RCC 7860 (cell line): ENCODE measurements at regions not wholly inside any gene's neighbourhood (a gene's known extent, or its start where the extent isn't known, plus 50 kb on each side); places are given as distances from the start of the nearest gene placed in this dataset.

Source experiments
- DNase-seq: peaks from one replicate; pipeline ENCODE4 v3.0.0-alpha.2; 2015; ENCODE audit warnings: low spot score
- FAIRE-seq: peaks from 2 replicates; lab custom pipeline; 2012; peaks lifted over from hg19 to GRCh38; lab: Jason Lieb, UNC

DNA sequence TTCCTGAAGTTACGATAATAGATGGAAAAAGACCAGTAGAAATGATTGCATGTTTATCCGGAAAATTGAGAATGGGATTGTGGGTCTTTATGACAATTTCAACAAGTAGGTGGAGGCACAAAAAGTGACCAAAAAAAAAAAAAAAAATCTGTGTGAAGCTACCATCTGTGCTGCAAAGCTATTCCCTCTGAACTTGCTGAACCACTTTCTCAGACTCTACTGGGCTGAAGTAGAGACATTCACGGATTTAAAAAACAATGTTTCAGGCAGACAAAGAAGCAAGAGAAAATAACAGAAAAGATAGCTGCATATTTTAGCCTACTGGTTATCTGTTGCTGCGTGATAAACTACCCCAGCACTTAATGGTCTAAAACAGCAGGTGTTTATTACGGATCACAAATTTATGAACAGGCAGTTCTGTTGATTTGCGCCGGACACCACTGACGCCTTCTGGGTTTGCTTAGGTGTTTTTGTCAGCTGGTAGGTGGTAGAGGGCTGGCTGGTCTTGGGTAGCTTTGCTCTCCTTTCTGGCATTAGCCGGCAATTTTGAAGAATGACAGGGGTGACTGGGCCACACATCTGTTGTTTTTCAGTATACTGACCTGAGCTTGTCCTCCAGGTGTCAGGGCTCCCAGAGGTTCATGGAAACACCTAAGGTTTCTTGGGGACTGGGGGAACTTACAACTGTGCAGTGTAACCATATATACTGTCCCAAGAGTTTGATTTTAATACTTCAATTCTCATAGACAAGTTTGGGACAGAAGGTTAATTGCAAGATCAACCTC lies 665.1 kb downstream of the CCSER2 start:
- FAIRE-seq, result no peak

DNA sequence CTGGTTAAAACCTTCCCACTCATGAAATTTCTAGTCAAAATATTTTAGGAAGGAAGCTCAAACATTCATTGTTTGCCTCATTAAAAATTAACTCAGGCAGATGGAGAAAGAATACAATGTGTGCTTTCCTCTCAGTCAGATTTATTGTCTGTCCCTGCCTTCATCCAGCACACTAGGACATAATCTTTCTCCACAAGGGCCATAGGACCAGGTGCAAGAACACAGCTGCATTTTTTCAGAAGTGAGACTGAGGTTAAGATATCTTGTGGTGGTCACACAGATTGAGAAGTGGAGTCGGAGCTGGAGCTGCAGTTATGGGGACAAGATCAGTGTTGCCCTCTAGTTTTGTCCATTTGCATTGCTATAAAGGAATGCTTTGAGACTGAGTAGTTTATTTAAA lies 666.3 kb downstream of the CCSER2 start:
- FAIRE-seq (no peak), DNase-seq (no peak)

More for the DNA sequence above, 665.1 kb downstream of the CCSER2 start:
- no peak for DNase-seq

DNA sequence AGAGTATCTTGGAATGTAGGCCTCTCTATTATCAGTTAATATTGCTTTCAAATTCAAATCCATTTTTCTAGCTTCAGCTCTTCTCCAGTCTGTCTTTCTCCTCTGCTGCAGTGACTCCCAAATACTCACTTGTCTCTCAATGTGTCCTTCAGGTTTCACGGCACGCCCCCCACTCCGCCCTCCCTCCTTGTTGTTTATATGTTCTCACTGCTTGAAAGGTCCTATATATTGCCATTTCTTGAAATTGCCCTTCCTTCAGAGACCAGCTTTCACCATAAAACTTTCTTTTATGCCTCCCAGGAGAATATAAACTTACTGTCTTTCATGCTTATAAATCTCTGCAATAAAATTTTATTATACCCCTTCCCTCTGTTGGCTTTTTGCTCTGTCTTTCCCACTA lies 668.2 kb downstream of the CCSER2 start:
- DNase-seq (no peak), FAIRE-seq (no peak)

DNA sequence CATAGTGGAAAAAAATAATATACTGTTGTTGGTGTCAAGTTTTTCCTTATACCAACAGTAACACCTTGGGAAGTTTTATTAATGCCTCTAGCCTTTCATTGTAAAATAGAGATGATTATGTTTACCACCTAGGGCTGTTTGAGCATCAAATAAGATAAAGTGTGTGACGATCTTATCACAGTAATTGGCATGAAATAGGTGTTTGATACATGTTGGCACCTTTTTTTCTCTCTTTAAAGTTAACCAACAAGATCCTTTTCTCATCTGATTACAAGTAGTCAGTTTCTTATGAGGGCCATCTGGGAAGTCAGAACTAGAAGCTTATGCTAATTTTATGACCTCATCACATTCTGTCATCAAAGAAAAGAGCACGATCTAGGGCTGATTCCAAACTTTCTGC lies 669.5 kb downstream of the CCSER2 start:
- no peak for FAIRE-seq

DNA sequence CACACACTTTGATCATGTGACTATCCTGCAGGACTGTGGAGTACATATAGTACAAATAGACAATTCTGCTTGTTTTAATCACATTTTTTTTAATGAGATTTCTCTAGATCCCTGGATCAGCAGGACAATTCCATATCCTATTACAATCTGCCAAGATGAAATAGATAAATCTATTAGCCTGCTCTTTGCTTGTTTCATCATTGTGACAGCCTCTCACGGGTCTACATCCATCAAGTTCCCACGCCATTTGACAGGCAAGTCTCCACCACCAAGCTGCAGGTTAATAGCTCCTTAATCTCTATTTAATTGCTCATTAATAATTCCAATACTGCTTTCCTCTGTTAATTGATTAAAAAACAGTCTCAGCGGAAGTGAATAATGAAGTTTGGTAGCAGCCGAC lies 671.5 kb downstream of the CCSER2 start:
- DNase-seq, result no peak
- FAIRE-seq, result no peak

More for the DNA sequence above, 669.5 kb downstream of the CCSER2 start:
- no peak for DNase-seq

DNA sequence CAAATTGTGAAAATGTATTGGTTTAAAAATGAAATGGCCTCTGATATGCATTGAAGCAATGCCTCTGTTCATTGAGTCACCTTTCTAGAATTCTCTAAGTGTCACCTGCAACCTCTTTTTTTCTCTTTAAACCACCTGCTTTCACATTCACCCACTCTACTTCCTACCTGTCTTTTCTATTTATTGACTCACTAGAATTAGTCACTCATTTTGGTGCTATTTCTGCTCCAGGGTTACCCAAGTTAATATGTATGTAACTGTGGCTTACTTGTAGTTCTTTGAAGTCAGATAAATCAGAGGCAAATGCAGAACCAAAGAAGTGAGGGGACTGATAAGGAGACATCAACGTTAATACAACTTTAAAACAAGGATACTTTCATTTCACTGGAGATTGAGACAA lies 674.7 kb downstream of the CCSER2 start:
- no peak for DNase-seq
- FAIRE-seq, result no peak

DNA sequence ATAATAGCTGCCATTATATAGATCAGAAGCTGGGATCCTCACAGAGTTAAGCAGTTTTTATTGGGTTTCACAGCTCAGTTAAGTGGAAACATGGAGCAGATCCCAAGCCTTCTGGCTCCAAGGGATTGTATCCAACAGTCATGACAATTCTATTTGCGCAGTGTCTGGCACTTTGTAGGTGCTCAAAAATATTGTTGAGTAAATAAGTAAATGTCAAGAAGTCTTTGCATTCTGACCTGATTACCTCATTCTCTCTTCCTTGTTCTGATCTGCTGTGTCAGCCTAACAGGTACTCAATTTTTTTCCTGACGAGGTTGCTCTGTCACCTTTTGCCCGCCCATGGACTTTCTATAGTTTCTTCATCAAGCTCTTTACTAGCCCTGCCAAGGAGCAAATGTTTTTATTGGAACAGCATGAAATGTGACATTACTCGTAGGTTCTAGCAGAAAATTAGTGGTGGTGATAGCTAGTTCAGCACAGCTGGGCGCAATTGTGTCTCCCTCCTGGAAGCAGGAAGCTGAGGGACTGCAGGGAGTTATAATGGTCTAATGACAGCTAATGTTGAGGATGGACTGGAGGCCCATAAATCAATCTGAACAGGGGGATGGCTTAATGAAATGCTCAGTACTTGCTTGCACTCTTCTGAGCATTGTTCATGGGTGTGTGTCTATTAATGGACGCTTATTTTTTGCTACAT lies 680.2 kb downstream of the CCSER2 start:
- DNase-seq (no peak), FAIRE-seq (no peak)

DNA sequence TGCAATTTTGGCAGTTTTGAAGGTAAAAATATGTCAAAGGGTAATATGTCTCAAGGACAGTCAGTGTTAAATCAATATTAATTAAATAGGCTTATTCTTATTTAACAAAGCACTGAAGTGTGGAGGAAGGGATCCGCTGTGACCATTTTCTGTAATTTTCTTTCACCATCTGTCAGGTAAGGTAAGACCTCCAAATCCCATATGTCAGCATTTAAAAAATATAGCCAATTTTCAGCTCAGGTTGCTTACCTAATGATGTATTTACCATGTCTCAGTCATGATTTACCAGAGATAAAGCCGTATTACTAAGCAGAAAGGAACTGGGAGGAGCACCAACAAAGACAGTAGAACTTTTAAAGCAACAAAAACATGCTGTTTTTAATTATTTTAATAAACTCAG lies 683.9 kb downstream of the CCSER2 start:
- DNase-seq (no peak), FAIRE-seq (no peak)

DNA sequence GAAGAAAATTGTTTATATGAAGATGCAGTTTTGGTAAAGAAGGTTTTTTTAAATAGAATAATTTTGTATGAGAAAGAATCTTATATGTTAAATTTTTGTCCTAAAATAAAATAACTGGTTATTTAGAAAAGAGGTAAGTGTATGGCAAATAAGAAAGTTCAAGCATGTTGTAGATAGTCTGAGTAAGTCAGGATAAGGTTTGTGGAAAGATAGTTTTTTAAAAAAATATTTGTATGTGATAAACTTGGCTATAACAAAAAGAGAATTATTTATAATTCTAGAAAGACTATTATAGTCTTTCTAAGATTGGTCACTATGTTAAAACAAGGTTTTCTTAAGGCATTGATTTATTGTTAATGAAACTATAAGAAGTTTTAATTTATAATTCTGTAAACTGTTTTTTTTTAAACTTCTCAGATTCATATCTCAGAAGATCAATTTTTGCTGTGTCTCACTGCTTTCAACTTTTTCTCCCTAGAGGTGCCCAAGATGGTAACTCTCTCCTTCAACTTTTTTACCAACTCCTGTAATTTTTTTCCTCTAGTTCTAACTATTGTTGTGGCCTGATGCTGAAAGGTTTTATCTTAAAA lies 698.6 kb downstream of the CCSER2 start:
- no peak for FAIRE-seq
- DNase-seq, result no peak

DNA sequence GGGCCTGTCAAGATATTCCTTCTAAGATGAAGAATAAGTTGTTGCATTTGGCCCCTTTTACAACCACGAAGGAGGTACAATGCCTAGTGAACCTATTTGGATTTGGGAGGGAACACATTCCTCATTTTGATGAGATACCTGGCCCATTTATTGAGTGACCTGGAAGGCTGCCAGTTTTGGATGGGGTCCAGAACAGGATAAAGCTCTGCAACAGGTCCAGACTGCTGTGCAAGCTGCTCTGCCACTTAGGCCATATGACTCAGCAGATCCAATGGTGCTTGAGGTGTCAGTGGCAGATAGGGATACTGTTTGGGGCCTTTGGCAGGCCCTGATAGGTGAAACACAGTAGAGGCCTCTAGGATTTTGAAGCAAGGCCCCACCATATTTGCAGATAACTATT lies 704.6 kb downstream of the CCSER2 start:
- no peak for DNase-seq
- FAIRE-seq, result no peak

DNA sequence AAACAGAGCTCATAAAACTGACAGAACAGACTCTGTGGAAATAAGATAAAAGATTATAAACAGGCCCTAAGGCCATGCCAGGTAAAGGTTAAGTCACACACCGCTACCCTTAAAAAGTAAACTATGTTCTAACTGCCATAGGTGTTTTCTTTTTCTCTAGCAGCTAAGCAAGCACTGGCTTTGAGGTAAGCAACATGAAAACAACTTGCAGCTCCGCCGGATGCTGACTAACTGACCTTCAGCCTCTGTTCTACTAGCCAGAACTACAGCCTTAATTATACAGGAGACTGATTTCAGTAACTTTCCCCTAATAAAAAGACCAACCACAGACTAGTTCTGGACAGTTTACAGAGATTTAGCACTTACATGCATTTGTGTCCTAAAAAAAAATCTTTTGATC lies 708.3 kb downstream of the CCSER2 start:
- FAIRE-seq (no peak), DNase-seq (no peak)

DNA sequence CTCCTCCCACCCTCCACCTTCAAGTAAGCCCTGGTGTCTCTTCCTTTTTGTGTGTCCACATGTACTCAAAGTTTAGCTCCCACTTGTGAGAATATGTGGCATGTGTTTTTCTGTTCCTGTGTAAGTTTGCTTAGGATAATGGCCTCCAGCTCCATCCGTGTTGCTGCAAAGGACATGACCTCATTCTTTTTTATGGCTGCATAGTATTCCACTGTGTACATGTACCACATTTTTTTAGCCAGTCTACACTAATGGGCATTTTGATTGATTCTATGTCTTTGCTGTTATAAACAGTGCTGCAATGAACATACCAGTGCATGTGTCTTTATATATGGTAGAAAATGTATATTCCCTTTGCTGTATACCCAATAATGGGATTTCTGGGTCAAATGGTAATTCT lies 710.9 kb downstream of the CCSER2 start:
- DNase-seq (no peak), FAIRE-seq (no peak)

DNA sequence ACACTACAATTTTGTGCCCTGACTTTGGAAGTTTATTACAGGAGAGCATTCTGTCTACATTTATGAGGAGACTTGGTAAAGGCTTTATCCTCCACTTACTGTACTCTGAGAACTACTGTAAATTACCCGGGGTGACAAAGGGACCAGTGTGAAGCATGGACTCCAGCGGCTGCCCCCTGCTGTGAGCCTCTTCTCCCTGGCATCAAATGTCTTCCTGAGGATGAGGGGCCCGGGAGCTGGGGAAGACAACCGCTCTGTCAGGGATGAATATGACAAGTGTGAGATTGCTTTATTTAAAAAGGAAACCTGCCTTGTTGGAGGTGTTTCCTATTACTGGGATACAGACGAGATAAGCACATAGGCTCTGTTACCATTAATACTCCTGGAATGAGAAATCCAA lies 714.8 kb downstream of the CCSER2 start:
- FAIRE-seq (no peak), DNase-seq (no peak)

DNA sequence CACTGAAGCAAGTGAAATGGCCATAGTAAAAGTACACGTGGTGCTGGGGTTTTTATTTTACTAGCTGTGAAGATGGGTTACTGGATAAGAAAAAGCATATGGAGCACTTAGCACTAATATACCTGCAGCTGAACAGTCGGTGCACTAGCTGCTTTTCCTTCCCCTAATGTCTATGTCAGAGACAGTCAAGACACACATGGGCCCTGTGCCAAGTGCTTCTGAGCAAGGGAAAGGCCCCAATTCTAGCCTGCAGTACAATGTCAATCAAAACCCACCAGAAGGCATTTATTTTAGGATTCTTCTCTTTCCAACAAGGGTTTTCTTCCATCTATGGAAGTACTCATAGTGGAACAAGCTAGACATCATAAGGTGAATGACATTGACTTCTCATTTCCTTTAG lies 716.7 kb downstream of the CCSER2 start:
- DNase-seq, result no peak
- FAIRE-seq, result no peak

DNA sequence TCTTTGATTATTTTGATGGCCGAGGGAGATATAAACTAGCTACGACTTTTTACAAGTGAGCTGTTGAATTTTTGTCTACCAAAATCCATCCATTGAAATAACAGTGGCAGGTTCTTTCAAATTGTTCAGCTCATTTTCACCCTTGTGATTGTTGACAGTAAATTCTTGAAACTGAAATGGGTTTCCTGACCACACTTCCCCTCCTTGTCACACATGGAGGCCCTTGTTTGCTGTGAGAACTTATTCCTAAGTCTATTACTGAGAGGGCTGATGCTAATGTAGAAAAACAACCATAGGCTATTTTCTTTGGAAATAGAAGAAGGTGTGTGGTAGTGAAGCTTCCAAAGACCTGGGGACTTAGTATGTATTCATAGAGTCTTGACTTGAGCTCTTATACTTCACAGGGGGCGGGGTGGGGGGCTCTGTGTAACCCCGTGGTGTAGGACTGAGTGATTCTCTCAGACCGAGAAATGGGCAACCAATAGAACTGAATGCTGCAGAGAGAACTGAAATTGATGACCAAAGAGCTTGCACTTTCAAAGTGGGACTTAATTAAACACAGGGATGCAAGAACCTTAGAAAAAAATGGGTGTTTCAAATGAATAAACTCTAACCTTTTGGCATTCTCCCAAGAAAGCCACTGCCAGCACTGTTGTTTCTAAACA lies 718.9 kb downstream of the CCSER2 start:
- DNase-seq, result no peak
- no peak for FAIRE-seq

DNA sequence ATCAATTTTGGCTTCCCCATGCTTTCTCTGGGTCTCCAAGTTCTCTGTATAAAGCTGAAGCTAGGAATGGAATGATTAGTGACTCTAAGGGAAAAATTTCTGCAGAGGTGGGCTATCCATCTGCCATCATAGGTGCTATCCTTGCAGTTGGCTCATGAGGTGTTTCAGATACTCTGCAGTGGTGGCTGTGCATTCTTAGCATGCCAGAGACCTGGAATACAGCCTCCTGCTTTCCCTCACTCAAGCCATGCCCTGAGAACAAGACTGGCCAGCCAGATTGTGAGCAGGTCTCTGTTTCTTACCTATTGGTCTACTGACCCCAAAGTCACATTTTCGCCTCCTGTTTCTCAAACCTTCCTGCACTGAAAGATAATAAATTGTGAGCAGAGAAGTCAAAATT lies 719.6 kb downstream of the CCSER2 start:
- no peak for DNase-seq
- FAIRE-seq, result no peak

DNA sequence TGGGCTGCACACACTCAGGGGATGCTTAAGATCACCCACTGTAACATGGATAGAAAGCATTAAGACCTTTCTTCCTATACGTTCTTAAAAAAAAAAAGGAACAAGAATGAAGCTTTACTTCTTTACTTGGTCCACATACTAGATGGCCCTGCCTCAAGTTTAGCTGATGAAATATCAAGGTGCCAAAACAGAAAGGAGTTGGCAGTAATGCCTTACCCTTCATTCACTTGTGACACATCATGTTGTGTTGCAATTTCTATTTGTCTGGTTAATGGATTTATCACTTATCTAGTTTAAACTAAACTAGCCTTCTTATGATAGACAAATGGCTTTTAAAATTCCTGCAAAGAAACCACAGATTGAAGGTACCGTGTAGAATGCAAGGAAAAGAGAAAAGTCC lies 720.3 kb downstream of the CCSER2 start:
- DNase-seq (no peak), FAIRE-seq (no peak)

DNA sequence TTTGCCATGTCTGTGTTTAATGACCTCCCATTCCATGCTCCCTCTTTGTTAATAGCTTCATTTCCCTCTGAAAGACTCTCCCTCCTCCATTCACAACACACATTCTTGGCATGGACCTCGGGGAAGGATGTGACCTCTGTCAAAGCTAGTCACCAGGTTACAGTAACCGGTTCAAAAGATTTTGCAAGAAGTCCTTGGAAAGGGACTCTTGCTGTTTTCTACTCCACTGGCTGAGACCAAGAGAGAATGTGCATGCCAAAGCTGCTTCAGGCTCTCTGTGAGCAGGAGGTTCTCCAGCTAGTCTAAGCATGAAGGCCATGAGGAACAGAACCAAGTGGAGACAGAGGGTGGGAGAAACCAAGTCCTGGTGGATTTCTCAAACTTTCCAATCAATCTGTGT lies 732.6 kb downstream of the CCSER2 start:
- FAIRE-seq (no peak), DNase-seq (no peak)

DNA sequence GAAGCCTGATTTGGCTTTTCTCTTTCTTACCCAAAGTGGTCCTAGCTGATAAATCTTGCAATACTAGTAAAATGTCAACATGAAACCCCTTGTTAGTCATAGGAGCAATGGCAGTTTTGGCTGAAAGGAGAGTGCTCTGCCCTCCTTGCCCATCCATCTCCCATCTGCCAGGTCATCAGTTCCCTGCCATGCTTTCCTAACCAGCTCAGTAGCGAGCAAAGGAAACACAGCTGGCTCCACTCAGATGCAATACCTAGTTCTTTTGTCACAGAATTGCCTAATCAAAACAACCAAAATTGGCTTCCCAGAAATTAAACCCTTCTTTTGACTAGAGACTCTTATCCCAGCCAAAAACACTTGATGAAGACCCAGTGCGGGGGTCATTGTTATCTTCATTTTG lies 733.0 kb downstream of the CCSER2 start:
- DNase-seq (no peak), FAIRE-seq (no peak)

DNA sequence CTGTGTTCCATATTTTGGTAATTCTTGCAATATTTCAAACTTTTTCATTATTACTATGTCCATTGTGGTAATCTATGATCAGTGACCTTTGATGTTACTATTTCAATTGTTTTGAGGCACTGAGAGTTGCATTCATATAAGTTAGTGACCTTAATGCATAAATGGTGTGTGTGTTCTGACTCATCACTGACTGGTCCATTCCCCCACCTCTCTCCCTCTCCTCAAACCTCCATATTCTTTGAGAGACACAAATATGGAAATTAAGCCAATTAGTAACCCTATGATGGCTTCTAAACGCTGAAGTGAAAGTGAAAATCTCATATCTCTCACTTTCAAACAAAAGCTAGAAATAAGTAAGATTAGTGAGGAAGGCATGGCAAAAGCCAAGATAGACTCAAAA lies 739.6 kb downstream of the CCSER2 start:
- DNase-seq, result no peak
- no peak for FAIRE-seq

DNA sequence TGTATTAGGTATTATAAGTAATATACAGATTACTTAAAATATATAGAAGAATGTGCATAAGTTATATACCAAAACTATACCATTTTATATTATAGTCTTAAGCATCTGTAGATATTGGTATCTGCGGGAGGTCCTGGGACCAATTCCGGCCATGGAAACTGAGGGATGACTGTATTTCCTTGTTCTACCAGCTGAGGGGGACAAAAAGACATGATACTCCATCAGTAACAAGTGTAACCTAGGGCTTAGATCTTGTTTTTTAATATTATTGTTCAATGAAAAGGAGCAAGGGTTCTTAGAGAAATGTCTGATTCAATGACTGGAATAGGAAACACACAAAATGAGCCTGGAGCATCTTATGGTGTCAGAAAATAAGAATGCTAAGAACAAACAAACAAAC lies 752.5 kb downstream of the CCSER2 start:
- FAIRE-seq, result no peak
- DNase-seq, result no peak
